GM21447 (cell line): ENCODE measurements at regions not wholly inside any gene's neighbourhood (a gene's known extent, or its start where the extent isn't known, plus 50 kb on each side); places are given as distances from the start of the nearest gene placed in this dataset.
"Not testable (repeated sequence)": the region's sequence is repeated elsewhere in the genome, so short reads cannot be mapped to it uniquely, and the experiment has no call there.

ENCODE experiments used
- ATAC-seq: cut with Tn5 transposase; IDR thresholded peaks from one replicate; pipeline ENCODE4 v1.9.1; 2021; ENCODE audit not compliant: unreplicated experiment

DNA sequence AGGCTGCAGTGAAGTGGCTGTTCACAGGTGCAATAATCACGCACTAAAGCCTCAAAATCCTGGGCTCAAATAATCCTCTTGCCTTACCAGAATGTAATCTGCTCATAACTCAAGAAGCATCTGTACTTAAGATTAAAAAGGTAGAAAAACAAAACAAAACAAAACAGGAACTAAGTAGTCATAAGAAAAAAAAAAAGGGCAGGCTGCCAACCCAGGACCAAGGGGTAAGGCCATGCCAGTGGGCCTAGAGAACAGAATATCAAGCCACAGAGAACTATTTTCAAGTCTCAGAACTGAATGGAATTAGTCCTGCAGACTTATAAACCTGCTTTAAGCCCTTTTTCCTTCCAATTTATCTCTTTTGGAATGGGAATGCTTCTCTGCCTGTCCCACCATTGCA, 64.8 kb upstream of the TBC1D3K start:
- no peak for ATAC-seq

DNA sequence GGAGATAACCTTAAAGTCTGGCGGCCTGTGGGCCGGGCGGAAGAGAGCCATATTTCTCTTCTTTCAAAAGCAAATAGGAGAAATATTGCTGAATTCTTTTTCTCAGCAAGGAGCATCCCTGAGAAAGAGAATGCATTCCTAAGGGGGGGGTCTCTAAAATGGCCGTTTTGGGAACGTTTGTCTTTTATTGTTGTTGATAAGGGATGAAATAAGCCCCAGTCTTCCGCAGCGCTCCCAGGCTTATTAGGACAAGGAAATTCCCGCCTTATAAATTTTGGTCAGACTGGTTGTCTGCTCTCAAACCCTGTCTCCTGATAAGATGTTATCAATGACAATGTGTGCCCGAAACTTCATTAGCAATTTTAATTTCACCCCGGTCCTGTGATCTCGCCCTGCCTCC, 65.8 kb upstream of the TBC1D3K start:
- not testable (repeated sequence) for ATAC-seq

DNA sequence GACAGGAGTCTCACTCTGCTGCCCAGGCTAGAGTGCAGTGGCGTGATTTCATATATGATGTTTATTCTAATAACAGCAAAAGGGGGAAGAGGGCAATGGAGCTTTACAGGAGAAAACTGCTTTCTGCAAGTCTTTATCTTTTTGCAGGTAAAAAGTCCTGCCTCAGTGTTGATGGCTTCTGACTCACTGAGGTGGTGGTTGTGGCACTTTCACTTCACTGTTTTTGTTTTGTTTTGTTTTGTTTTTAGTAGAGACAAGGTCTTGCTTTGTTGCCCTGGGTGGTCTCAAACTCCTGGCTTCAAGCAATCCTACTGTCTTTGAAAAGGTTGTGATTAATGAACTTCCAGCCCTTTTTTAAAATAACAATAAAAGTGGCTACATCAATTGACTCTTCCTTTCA, 68.0 kb upstream of the TBC1D3K start:
- no peak for ATAC-seq

DNA sequence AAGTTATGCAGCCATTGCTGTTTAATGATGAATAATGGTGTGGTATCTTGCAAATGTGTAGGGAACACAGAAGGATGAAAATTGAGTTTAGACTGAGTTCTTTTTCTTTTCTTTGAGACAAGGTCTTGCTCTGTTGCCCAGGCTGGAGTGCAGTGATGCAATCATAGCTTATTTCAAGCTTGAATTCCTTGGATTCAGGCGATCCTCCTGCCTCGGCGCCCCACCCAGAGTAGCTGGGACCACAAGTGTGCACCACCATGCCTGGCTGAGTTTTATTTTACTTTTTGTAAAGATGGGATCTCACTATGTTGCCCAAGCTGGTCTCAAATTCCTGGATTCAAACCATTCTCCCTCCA, 74.6 kb upstream of the TBC1D3K start:
- ATAC-seq, result no peak

DNA sequence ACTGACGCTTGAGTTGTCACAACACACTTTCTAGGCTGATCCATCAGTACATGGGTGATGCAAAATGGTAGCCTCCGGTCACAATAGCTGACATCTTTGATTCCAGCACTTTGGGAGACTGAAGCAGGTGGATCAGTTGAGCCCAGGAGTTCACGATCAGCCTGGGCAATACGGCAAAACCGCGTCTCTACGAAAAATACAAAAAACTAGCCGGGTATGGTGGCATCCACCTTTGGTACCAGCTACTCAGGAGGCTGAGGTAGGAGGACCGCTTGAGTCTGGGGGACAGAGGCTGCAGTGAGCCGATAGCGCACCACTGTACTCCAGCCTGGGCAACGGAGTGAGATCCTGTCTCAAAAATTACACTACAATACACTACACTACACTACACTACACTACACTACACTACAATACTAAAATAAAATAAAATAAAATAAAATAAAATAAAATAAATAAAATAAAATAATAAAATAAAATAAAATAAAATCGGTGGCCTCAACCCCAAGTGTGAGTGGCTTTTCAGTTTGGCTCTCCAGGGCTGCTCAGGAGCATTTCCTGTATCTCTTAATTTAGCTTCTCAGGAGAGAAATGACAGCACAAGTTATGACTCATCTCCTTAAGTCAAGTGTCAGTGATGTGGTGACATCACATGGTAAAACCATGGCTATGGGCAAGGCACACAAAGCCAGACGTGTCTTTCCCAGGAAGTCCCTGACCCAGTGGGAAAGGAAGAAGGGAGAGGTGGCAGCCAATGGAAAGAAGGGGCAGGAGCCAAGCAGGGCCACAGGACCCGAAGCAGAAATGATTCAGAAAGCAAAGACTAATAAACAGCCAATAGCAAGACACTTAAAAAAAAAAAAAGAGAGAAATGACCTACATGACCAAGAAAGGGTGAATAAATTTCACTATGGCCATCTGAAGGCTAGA, 75.3 kb upstream of the TBC1D3K start:
- ATAC-seq, result peak; percentile 55

DNA sequence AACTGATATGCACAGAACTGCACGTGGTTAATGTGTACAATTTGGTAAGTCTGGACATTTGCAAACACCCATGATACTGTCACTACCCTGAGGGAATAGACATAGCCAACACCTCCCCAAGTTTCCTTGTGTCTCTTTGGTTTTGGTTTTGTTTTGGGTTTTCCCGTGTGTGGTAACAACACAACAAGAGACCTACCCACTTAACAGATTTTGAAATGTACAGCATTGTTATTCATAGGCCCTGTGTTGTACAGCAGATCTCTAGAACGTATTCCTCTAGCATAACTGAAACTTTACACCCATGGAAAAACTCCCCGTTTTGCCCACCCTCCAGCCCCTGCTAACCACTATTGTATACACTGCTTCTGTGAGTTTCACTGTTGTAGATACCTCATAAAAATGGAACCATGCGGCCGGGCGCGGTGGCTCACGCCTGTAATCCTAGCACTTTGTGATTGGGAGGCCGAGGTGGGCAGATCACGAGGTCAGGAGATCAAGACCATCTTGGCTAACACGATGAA, 76.3 kb upstream of the TBC1D3K start:
- no peak for ATAC-seq

DNA sequence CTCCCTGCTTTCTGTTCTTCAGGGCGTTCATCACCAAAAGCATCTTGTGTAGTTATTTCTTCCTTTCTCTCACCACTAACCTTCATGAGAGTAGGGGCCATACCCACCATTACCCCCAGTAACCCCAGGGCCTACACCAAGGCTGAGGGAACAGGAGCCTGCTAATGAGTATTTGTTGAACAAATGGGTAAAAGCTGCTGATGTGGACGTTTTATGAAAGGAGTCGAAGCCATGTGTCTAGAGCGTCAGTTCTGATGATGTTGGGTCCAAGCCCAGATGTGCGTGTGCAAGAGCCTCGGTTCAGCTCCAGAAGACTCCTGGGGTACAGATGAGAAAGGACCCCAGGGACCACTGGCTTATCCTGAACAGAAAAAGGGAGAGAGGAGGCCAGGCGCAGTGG, 77.1 kb upstream of the TBC1D3K start:
- ATAC-seq, result no peak

DNA sequence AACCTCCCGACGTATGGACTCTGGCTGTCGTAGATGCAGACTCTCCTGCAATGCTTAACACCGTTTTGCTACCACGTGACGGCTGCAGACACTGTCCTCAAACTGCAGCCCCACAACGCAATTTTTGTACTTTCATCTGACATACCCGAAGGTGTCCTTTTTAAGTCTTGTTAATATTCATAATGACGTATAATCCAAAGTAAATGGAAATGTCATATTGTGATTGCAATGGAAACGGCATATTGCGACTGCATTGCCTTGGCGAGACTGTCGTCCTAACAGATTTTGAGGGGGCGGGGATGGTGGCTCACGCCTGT, 79.3 kb upstream of the TBC1D3K start:
- ATAC-seq, result no peak

DNA sequence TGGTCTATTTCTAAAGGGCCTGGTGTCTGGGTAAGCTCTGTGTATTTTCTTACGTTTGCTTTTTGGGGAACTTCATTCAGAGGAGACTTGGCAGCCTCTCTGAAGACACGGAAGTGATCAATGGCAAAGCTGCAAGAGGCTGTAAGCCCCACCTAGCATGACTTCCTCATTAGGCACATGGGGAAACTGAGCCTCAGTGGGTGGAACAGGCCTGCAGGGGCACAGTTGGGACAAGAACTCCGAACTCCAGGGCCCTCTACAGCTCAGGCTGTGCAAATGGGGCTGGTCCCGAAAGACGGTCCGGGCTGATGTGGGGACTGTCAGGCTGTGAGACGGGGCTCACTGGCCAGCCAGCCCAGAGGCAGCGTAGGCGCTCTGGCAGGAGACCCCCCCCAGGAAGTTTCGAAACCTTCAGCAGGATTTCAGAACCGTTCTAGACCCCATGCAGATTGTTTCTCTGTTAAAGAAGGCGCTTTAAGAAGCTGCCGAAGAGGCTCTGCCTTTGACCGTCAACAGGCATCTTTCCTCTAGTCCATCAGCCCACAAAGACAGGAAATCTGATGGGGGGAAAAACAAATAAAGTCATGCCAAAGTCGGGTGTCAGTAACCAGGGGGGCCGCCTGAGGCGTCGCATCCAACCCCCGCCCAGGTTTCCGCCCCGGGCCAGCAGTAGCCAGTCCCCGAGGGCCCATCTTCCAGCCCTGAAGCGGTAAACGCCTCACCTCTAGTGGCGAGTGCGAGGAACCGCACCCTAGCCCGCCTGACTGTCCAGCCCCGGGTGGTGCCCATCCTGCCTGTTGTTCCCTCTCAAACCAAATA, 79.8 kb upstream of the TBC1D3K start:
- ATAC-seq, result no peak

DNA sequence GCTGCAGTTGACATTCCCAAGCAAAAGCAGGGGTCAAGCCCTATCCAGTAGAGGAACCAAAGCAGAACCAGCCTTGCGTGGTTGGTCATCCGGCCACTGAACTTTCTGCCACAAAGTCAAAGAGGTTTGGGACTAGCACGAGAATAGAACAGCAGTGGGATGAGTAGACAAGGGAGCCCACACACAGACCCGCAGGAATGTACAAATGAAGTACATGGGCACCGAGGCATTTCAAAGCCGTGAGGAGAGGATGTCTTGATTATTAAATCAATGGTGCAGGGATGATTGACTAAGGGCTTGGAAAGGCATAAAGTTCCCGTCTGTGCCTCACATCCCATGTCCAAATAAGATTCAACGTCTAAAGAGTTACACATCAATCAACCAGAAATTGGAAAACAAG, 81.8 kb upstream of the TBC1D3K start:
- ATAC-seq, result no peak

DNA sequence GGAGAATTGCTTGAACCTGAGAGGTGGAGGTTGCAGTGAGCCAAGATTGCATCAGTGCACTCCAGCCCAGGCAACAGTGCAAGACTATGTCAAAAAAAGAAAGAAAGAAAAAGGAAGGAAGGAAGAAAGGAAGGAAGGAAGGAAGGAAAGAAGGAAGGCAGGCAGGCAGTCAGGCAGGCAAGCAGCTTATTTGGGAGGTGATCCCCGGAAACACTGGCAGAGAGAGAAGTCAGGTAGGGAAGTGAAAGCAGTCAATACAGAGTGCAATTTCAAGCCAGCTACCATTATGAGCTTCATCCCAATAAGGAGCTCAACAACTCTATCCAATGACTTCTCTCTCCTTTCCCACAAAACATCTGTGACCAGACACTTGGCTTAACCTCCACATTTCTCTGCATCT, 83.0 kb upstream of the TBC1D3K start:
- ATAC-seq, result no peak

DNA sequence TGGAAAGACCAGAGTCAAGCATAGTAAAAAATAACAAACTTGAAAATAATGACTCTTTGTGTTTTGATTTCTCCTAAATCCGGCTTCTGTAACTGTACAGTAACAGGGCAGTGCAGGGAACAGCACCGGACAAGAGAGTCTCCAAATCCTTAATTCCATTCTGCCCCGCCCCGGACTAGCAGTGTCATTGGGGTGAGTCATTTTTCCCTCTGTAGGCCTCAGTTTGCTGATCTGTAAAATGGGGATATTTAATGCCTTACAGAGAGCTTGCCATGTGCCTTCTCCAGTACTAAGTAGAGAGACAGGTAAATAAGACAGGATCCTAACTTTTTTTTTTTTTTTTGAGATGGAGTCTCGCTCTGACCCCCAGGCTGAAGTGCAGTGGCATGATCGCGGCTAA, 83.6 kb upstream of the TBC1D3K start:
- ATAC-seq, result no peak

DNA sequence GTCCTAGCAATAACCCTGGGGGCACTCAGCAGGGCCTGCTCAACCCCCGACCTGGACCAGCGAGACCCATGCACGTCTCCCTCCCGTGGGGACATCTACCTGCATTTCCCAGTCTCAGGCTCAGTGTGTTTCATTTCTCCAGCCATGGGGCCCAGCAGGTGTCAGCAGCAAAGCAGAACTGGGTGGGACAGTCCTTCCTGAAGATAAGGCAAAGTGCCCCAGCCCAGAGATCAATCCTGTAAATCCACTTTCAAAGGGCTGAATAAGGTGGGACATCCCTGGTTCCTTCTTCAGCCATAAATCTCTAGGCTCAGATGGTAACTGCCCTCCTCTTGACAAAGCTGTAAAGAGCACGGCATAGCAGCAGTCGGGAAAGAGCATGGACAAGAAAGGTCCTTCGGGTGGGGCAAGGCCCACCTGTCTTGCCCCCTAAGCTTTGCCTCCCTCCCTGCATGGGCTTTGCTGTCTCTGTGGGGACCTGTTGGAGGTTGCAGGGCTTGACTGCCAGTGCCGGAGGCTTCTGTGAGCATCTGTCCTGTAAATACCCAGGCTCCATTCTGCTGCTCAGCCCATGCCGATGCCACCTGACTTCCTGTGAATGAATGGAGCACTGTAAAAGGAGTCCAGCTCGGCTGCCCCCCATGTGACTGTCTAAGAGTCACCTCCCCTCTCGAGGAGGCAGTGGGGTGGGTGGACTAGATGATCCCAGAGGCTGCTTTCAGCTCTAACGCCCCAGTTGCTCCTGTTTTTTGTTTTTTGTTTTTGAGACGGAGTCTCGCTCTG, 84.8 kb upstream of the TBC1D3K start:
- ATAC-seq, result no peak

DNA sequence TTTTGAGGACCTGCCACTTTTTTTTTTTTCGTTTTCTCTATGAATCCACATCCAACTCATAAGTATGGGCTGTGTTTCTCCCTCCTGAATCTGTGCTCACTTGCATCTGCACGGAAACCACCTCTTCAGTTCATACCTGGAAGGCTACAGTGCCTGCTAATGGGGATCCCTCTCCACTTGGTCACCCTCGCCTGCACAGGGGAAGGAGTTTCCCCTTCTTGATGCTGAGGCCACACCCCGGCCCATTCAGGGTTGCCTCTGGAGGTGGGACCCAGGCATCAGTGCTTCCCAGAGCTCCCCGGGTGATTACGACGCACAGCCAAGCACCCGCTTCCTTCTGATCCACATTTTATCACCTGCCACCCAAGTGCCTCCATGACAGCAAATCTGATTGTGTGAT, 85.9 kb upstream of the TBC1D3K start:
- ATAC-seq, result no peak

DNA sequence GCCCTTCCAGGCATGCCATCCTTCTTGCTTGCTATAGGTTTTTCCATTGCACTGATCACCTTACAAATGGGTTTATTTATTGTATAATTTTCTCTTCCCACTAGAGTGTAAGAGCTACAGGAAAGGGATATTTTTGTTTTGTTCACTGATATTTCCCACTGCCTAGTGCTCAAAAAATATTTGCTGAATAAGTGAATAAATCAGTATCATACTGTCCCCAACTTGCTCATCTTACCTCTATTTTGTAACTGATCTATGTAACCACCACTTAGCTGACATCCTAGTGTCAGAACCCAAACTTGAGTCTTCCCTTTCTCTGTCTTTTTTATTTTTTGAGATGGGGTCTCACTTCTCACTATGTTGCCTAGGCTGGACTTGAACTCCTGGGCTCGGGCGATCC, 87.6 kb upstream of the TBC1D3K start:
- ATAC-seq, result no peak

DNA sequence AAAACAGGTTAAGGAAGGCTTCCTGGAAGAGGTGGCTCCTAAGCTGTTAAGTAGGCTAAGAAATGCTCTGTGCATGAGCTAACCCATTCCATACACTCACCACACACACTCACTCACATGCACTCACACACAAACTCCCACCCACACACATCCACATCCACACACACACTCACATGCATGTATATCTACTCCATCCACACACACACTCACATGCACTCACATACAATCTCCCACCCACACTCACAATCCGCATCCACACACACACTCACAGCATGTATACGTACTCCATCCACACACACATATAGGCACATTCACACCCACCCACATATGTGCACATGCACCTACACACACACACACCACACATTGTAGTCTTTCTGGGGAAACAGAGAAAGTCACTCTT, 89.3 kb upstream of the HNF1B start:
- no peak for ATAC-seq

DNA sequence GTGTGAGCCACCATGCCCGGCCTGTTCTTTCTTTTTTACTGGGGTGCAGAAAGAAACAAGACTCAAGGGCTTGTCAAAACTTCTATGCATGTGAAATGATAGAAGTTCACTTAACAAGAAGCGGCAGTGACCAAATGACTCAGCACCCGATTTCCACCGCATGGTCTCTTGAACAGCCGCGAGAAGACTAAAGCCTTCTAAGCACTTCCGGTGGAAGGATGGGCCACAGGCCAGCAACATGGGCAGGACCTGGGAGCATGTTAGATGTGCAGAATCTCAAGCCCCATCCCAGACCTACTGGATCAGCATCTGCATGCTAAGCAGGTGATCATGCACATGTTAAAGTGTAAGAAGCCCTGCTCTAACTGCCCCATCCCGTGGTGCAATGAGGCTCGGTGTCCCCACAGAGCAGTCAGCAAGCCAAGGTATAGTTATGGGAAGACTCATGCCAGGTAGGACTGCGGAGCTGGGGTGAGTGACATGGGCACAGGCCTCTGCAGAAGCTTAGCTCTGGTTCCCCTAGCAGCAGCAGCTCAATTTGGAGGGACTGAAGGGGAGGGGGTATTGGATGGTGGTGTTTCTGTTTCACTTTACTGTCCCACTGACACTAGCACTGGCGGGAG, 88.5 kb upstream of the HNF1B start:
- no peak for ATAC-seq

DNA sequence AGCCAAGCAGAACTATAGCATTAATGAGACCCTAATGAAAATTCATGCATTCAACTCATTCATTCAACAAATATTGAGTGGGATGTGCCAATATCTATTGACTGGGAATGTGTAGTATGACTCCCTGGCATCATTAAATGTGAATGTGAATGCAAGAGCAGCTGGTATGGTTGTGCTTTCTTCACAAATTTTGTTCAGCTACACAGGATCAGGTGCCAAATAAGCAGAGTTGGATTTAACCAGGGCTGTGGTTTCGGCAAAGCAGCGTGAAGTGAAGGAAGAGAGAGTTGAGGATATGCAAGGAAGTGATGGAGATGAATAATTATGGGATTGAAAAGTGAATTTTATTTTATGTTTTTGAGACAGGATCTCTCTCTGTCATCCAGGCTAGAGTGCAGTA, 87.1 kb upstream of the HNF1B start:
- ATAC-seq, result no peak

DNA sequence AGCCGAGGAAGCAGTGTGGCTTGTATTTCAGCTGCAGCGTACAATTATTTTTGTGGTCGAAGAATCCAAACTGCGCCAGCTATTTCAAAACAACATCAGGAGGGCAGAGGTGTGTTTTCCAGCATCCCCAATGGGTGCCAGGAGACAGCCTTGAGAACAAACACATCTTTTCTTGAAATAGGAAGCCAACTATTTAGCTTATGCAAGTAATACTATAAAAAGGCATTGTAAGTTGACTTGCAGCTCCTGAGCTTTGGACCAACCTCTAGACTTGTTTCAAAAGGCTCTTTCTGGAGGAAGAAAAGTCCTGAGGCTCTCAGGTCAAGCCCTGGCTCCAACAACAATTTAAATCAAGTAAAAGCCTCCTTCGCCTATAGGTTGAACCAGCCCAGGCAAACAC, 86.6 kb upstream of the HNF1B start:
- no peak for ATAC-seq

DNA sequence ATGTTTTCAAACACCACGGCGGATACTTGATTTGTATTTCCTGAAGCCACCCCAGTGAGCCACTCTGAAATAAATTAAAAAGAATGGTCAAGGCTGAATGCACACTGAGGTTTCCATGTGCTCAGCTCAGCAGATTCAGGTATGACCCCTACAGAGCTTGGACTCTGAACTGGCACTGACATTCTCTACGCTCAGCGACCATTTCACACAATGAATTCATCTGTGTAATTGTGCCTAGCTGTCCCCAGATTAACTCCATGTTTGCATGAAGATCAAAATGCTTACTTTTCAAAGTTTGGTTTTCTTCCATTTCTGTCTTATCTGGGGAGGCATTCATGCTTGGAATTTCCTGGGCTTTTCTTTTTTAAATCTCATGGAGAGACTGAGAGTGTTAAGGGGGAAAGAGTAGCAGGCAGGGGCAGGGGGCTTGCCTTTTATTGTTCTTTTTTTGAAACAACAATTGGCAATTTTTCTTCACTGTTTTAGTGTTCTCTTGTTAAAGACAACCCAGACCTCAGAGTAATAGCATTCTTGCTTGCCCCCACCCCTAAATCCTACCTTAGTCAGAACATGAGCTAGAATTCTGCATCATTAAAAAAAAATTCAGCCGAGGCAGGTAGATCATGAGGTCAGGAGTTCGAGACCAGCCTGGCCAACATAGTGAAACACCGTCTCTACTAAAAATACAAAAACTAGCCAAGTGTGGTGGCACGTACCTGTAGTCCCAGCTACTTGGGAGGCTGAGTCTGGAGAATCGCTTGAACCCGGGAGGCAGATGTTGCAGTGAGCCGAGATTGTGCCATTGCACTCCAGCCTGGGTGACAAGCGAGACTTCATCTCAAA, 85.5 kb upstream of the HNF1B start:
- ATAC-seq, result peak; percentile 46
